Astrocyte (in vitro differentiated cells and primary cell): ENCODE measurements at regions not wholly inside any gene's neighbourhood (a gene's known extent, or its start where the extent isn't known, plus 50 kb on each side); places are given as distances from the start of the nearest gene placed in this dataset.

Experiments
- DNase-seq: peaks from one replicate; pipeline ENCODE4 v3.0.0-alpha.2; 2010; ENCODE audit warnings: low read depth
- FAIRE-seq: peaks from 2 replicates; lab custom pipeline; 2011; peaks lifted over from hg19 to GRCh38; lab: Jason Lieb, UNC
- H2AFZ ChIP-seq: 2 replicates; pipeline ENCODE4 v1.6.0; 2012; ENCODE audit warnings: low read depth, low read length, inconsistent platforms
- H3K27ac ChIP-seq: 2 replicates; pipeline ENCODE4 v1.5.1; 2011; ENCODE audit warnings: low read depth, low read length, inconsistent platforms
- H3K27me3 ChIP-seq: 2 replicates; pipeline ENCODE4 v1.6.0; 2011; ENCODE audit warnings: low read length, inconsistent platforms; ENCODE audit not compliant: insufficient read depth
- H3K36me3 ChIP-seq: 2 replicates; pipeline ENCODE4 v1.5.1; 2011; ENCODE audit warnings: low read length, inconsistent platforms; ENCODE audit not compliant: insufficient read depth
- H3K4me1 ChIP-seq: 2 replicates; pipeline ENCODE4 v1.5.1; 2011; ENCODE audit warnings: low read length, inconsistent platforms; ENCODE audit not compliant: insufficient read depth
- H3K4me2 ChIP-seq: 2 replicates; pipeline ENCODE4 v1.6.0; 2012; ENCODE audit warnings: low read length, inconsistent platforms
- H3K4me3 ChIP-seq: 2 replicates; pipeline ENCODE4 v1.5.1; 2011; ENCODE audit warnings: low read depth, mild to moderate bottlenecking, low read length, inconsistent platforms; ENCODE audit not compliant: insufficient read depth
- H3K79me2 ChIP-seq: 2 replicates; pipeline ENCODE4 v1.6.0; 2012; ENCODE audit warnings: mild to moderate bottlenecking, low read length, inconsistent platforms; ENCODE audit not compliant: insufficient read depth
- H3K9ac ChIP-seq: 2 replicates; pipeline ENCODE4 v1.6.0; 2012; ENCODE audit warnings: mild to moderate bottlenecking, low read length, inconsistent platforms
- H3K9me3 ChIP-seq: 2 replicates; pipeline ENCODE4 v1.5.1; 2012; ENCODE audit warnings: low read depth, mild to moderate bottlenecking, low read length, inconsistent platforms; ENCODE audit not compliant: insufficient read depth
- H4K20me1 ChIP-seq: 2 replicates; pipeline ENCODE4 v1.6.0; 2012; ENCODE audit warnings: low read length, inconsistent platforms; ENCODE audit not compliant: insufficient read depth
- H3K27ac Mint-ChIP-seq: one replicate; pipeline ENCODE4 v1.8.0; 2021; ENCODE audit warnings: mild to moderate bottlenecking, mixed read lengths; ENCODE audit not compliant: unreplicated experiment
- H3K27me3 Mint-ChIP-seq: one replicate; pipeline ENCODE4 v1.8.0; 2021; ENCODE audit warnings: low read depth, mixed read lengths; ENCODE audit not compliant: unreplicated experiment
- H3K36me3 Mint-ChIP-seq: one replicate; pipeline ENCODE4 v1.8.0; 2021; ENCODE audit warnings: low read depth, mixed read lengths; ENCODE audit not compliant: unreplicated experiment
- H3K4me1 Mint-ChIP-seq: one replicate; pipeline ENCODE4 v1.8.0; 2021; ENCODE audit warnings: low read depth, mixed read lengths; ENCODE audit not compliant: unreplicated experiment
- H3K4me3 Mint-ChIP-seq: one replicate; pipeline ENCODE4 v1.8.0; 2021; ENCODE audit warnings: mild to moderate bottlenecking, moderate library complexity, mixed read lengths; ENCODE audit not compliant: unreplicated experiment
- H3K9me3 Mint-ChIP-seq: one replicate; pipeline ENCODE4 v1.8.0; 2021; ENCODE audit warnings: mild to moderate bottlenecking, mixed read lengths; ENCODE audit not compliant: unreplicated experiment
- EZH2 ChIP-seq: IDR thresholded peaks from 2 replicates; pipeline ENCODE4 v1.6.1; 2012; ENCODE audit warnings: mild to moderate bottlenecking, low read length, inconsistent platforms; ENCODE audit not compliant: insufficient read depth
- TF ChIP-seq, protein P1 (sequence below): IDR thresholded peaks from 2 replicates; pipeline ENCODE4 v1.5.1; 2011; ENCODE audit warnings: low read depth, mild to moderate bottlenecking, inconsistent platforms, low read length, moderate library complexity; ENCODE audit not compliant: insufficient read depth

DNA sequence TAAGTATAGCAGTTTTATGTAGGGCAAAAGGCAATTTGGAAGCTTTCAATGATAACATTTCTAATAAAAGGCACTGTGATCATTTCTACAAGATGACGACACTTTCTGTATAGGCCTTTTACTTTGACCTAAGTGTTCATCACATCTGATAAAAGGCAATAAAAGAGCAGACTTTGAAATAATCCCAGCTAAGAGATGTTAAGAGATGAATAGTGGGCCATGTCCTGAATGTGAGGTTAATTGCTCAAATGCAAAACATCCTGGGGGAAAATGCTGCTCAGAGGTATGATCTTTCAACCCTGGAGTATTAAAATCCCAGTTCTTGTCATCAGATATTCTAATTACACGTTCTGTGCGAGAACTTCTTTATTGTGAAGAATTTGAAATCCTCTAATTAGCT lies 677.6 kb downstream of the SOCS6 start:
- Mint-ChIP-seq H3K36me3 (no peaks in the 10 kb centered on the region), H3K4me1 (no peaks in the 10 kb centered on the region), H3K27ac (no peak overlapping the region), H3K27me3 (no peaks in the 10 kb centered on the region), H3K9me3 (peaks cover 2% of the 10 kb centered on the region), H3K4me3 (no peak overlapping the region)
- H3K4me1 ChIP-seq: no peaks in the 10 kb centered on the region
- H3K9ac ChIP-seq: no peak overlapping the region
- H3K27ac ChIP-seq: no peak overlapping the region
- FAIRE-seq (no peak), DNase-seq (no peak)
- H4K20me1 ChIP-seq: no peaks in the 10 kb centered on the region
- no peaks in the 10 kb centered on the region for H3K9me3 ChIP-seq
- H3K4me2 ChIP-seq: no peak overlapping the region
- no peak overlapping the region for H3K4me3 ChIP-seq
- TF ChIP-seq, protein P1, sequence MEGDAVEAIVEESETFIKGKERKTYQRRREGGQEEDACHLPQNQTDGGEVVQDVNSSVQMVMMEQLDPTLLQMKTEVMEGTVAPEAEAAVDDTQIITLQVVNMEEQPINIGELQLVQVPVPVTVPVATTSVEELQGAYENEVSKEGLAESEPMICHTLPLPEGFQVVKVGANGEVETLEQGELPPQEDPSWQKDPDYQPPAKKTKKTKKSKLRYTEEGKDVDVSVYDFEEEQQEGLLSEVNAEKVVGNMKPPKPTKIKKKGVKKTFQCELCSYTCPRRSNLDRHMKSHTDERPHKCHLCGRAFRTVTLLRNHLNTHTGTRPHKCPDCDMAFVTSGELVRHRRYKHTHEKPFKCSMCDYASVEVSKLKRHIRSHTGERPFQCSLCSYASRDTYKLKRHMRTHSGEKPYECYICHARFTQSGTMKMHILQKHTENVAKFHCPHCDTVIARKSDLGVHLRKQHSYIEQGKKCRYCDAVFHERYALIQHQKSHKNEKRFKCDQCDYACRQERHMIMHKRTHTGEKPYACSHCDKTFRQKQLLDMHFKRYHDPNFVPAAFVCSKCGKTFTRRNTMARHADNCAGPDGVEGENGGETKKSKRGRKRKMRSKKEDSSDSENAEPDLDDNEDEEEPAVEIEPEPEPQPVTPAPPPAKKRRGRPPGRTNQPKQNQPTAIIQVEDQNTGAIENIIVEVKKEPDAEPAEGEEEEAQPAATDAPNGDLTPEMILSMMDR: no peak
- TF ChIP-seq EZH2: no peak
- H3K27me3 ChIP-seq: no peaks in the 10 kb centered on the region
- H3K79me2 ChIP-seq: no peaks in the 10 kb centered on the region
- no peak overlapping the region for H2AFZ ChIP-seq
- no peaks in the 10 kb centered on the region for H3K36me3 ChIP-seq

- no peaks in the 10 kb centered on the region for H3K36me3 Mint-ChIP-seq
- Histone ChIP-seq H3K36me3 (no peaks in the 10 kb centered on the region), H3K9me3 (no peaks in the 10 kb centered on the region), H3K9ac (no peak overlapping the region), H4K20me1 (no peaks in the 10 kb centered on the region), H3K4me2 (no peak overlapping the region), H3K79me2 (no peaks in the 10 kb centered on the region), H3K4me3 (no peak overlapping the region), H3K27ac (no peak overlapping the region), H2AFZ (no peak overlapping the region), H3K27me3 (no peaks in the 10 kb centered on the region), H3K4me1 (no peaks in the 10 kb centered on the region)
- no peaks in the 10 kb centered on the region for H3K4me1 Mint-ChIP-seq
- H3K9me3 Mint-ChIP-seq: peaks cover under 1% of the 10 kb centered on the region
- H3K27ac Mint-ChIP-seq: no peak overlapping the region
- no peak for DNase-seq
- H3K4me3 Mint-ChIP-seq: no peak overlapping the region
- H3K27me3 Mint-ChIP-seq: no peaks in the 10 kb centered on the region
- TF ChIP-seq, protein P1: no peak
- no peak for TF ChIP-seq EZH2
- no peak for FAIRE-seq
Measured at GRCh38 chr18:70961939-70962338, 673.1 kb downstream of the SOCS6 start.

- no peaks in the 10 kb centered on the region for H3K4me1 ChIP-seq
- no peak overlapping the region for H3K27ac Mint-ChIP-seq
- H3K36me3 Mint-ChIP-seq: no peaks in the 10 kb centered on the region
- no peaks in the 10 kb centered on the region for H3K4me1 Mint-ChIP-seq
- no peak overlapping the region for H3K27ac ChIP-seq
- H3K4me3 Mint-ChIP-seq: no peak overlapping the region
- no peak overlapping the region for H2AFZ ChIP-seq
- H3K4me3 ChIP-seq: no peak overlapping the region
- no peaks in the 10 kb centered on the region for H3K9me3 ChIP-seq
- no peaks in the 10 kb centered on the region for H3K27me3 Mint-ChIP-seq
- H3K79me2 ChIP-seq: no peaks in the 10 kb centered on the region
- H3K4me2 ChIP-seq: no peak overlapping the region
- peaks cover 7% of the 10 kb centered on the region for H3K9me3 Mint-ChIP-seq
- no peak overlapping the region for H3K9ac ChIP-seq
- no peaks in the 10 kb centered on the region for H4K20me1 ChIP-seq
- DNase-seq (no peak), FAIRE-seq (no peak)
- no peaks in the 10 kb centered on the region for H3K36me3 ChIP-seq
- no peaks in the 10 kb centered on the region for H3K27me3 ChIP-seq
- TF ChIP-seq, protein P1: no peak
- no peak for TF ChIP-seq EZH2
Measured at GRCh38 chr18:70956554-70956953, 667.7 kb downstream of the SOCS6 start.
